Esophagus muscularis mucosa (tissue), 3 donors: ENCODE measurements at regions not wholly inside any gene's neighbourhood (a gene's known extent, or its start where the extent isn't known, plus 50 kb on each side); places are given as distances from the start of the nearest gene placed in this dataset.

ENCODE experiments used
- CTCF ChIP-seq, 3 experiments: fragments of 200-600 bp in 2 of 3; fragments of 450-650 bp in 1 of 3; sonication (generic) in 2 of 3; IDR thresholded peaks; one replicate each; pipeline ENCODE4 v1.5.1; 2017 to 2019; ENCODE audit warnings: antibody characterized with exemption in 3 of 3, mild to moderate bottlenecking in 2 of 3, moderate library complexity in 1 of 3
- POLR2AphosphoS5 ChIP-seq, 2 donors: sonication (generic); formaldehyde crosslinking; IDR thresholded peaks; one replicate each; pipeline ENCODE4 v1.6.1; 2017; ENCODE audit warnings: antibody characterized with exemption in 2 of 2

GRCh38 chr17:33970279-33970678 lies 284.8 kb upstream of the CCL2 start:
- TF ChIP-seq POLR2AphosphoS5 (IDR thresholded peaks at IDR 0.05) (no peak), CTCF (IDR thresholded peaks at IDR 0.05) (no peak)
